ENCODE measurements at regions not wholly inside any gene's neighbourhood (a gene's known extent, or its start where the extent isn't known, plus 50 kb on each side); places are given as distances from the start of the nearest gene placed in this dataset.

DNA sequence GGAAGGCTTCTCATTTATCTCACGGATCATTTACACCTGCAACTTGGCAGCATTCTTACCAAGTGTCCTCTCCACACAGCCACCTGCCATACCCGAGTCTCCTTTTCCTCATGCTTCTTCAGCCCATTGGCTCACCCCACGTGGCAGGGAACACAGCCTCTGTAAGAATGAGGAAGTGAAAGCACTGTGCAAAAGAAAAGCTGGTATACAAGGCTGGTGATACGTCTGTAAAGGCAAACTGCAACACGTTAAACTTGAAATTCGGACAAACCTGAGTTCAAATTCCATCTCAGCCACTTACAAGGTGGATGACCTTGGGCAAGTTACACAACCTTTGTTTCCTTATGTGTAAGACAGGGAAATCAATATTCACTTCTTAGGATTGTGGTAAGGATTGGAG lies 164.0 kb upstream of the RASGEF1B start:
- no peak for TF ChIP-seq POLR2A (IDR thresholded peaks at IDR 0.05; ENCODE audit: low read depth, low read length)
- no peak for TF ChIP-seq POLR2AphosphoS5 (IDR thresholded peaks at IDR 0.05; ENCODE audit: low read depth, low read length)
- TF ChIP-seq TAF1 (IDR thresholded peaks at IDR 0.05; ENCODE audit: borderline replicate concordance, low read depth, low read length), result no peak
